DND-41 (cell line): ENCODE measurements at regions not wholly inside any gene's neighbourhood (a gene's known extent, or its start where the extent isn't known, plus 50 kb on each side); places are given as distances from the start of the nearest gene placed in this dataset.
"Not testable (repeated sequence)": the region's sequence is repeated elsewhere in the genome, so short reads cannot be mapped to it uniquely, and the experiment has no call there.

ENCODE experiments used
- ATAC-seq: fragments of 200-7000 bp; cut with Tn5 transposase; 3 replicates; pipeline ENCODE4 v1.9.1; 2021; ENCODE audit warnings: low read depth; ENCODE audit not compliant: insufficient read depth
- DNase-seq: peaks from one replicate; pipeline ENCODE4 v3.0.0-alpha.2; 2020
- H2AFZ ChIP-seq: 2 replicates; pipeline ENCODE4 v1.6.0; 2012; ENCODE audit warnings: low read depth, low read length
- H3K27ac ChIP-seq: 2 replicates; pipeline ENCODE4 v1.5.1; 2012; ENCODE audit warnings: low read length, inconsistent platforms
- H3K27me3 ChIP-seq: fragments of 200-600 bp; sonication (generic); 2 replicates; pipeline ENCODE4 v1.6.0; 2012; ENCODE audit warnings: low read length, mild to moderate bottlenecking, inconsistent platforms; ENCODE audit not compliant: insufficient read depth, poor library complexity
- H3K36me3 ChIP-seq: 2 replicates; pipeline ENCODE4 v1.5.1; 2012; ENCODE audit warnings: low read length, inconsistent platforms; ENCODE audit not compliant: insufficient read depth
- H3K4me1 ChIP-seq: 2 replicates; pipeline ENCODE4 v1.5.1; 2012; ENCODE audit warnings: mild to moderate bottlenecking, low read length; ENCODE audit not compliant: insufficient read depth
- H3K4me2 ChIP-seq: 2 replicates; pipeline ENCODE4 v1.6.0; 2012; ENCODE audit warnings: mild to moderate bottlenecking, moderate library complexity, low read length, inconsistent platforms; ENCODE audit not compliant: insufficient read depth
- H3K4me3 ChIP-seq, 2 experiments: fragments of 200-600 bp in 1 of 2; shearing (Covaris generic) in 1 of 2; 2 replicates each; pipeline ENCODE4 v1.5.1; 2012 to 2016; ENCODE audit warnings: inconsistent platforms in 2 of 2, low read length in 2 of 2, mild to moderate bottlenecking in 2 of 2, low read depth in 1 of 2, moderate library complexity in 1 of 2
- H3K79me2 ChIP-seq: 2 replicates; pipeline ENCODE4 v1.6.0; 2012; ENCODE audit warnings: low read length, inconsistent platforms; ENCODE audit not compliant: insufficient read depth
- H3K9ac ChIP-seq: 2 replicates; pipeline ENCODE4 v1.6.0; 2012; ENCODE audit warnings: low read depth, mild to moderate bottlenecking, inconsistent platforms, low read length, moderate library complexity
- H3K9me3 ChIP-seq: 2 replicates; pipeline ENCODE4 v1.5.1; 2012; ENCODE audit warnings: low read length, moderate library complexity, mild to moderate bottlenecking, inconsistent platforms; ENCODE audit not compliant: insufficient read depth, severe bottlenecking
- H4K20me1 ChIP-seq: 2 replicates; pipeline ENCODE4 v1.6.0; 2012; ENCODE audit warnings: low read length; ENCODE audit not compliant: insufficient read depth
- CTCF ChIP-seq: IDR thresholded peaks from 2 replicates; pipeline ENCODE4 v1.5.1; 2012; ENCODE audit warnings: borderline replicate concordance, low read length, moderate library complexity, mild to moderate bottlenecking; ENCODE audit not compliant: poor library complexity, severe bottlenecking; ENCODE audit errors: extremely low read depth
- EZH2 ChIP-seq: IDR thresholded peaks from 3 replicates; pipeline ENCODE4 v1.6.1; 2012; ENCODE audit warnings: borderline replicate concordance, low read depth, mild to moderate bottlenecking, moderate library complexity, low read length, inconsistent platforms; ENCODE audit not compliant: severe bottlenecking

DNA sequence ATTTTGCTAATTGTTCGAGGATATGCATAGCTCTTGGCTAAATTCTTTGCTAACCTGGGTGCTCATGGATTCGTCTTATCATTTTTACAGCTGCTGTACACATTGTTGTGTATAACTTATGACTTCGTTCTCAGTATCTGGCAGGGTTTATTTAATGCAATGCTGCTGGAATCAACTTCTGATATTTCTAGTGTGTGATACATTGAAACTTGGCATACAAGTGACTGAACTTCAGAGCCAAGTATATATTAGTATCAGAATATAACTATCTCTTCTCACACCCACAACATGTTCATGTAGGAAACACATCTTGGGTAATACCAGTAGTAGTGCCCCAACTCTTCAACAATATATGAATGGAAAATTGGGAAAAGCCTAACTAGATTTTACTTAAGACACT lies 764.2 kb downstream of the TENT5A start:
- H4K20me1 ChIP-seq = no peaks in the 10 kb centered on the region
- no peak overlapping the region for H3K4me3 ChIP-seq
- H3K4me2 ChIP-seq = no peak overlapping the region
- no peak for ATAC-seq
- H3K9me3 ChIP-seq = peaks cover 5% of the 10 kb centered on the region
- H3K27me3 ChIP-seq = no peaks in the 10 kb centered on the region
- H3K4me1 ChIP-seq = no peaks in the 10 kb centered on the region
- DNase-seq = no peak
- H3K79me2 ChIP-seq = no peaks in the 10 kb centered on the region
- no peak for TF ChIP-seq CTCF
- no peak for TF ChIP-seq EZH2
- no peak overlapping the region for H3K27ac ChIP-seq
- no peak overlapping the region for H3K9ac ChIP-seq
- no peaks in the 10 kb centered on the region for H3K36me3 ChIP-seq
- H2AFZ ChIP-seq = no peak overlapping the region

GRCh38 chr6:80981226-80981625 lies 771.3 kb downstream of the TENT5A start:
- H3K27ac ChIP-seq, ATAC-seq, H3K36me3 ChIP-seq, DNase-seq, H3K4me2 ChIP-seq, H3K27me3 ChIP-seq, H2AFZ ChIP-seq, H3K9ac ChIP-seq, H3K9me3 ChIP-seq, H4K20me1 ChIP-seq, H3K4me1 ChIP-seq, H3K79me2 ChIP-seq, H3K4me3 ChIP-seq: not testable (repeated sequence)

DNA sequence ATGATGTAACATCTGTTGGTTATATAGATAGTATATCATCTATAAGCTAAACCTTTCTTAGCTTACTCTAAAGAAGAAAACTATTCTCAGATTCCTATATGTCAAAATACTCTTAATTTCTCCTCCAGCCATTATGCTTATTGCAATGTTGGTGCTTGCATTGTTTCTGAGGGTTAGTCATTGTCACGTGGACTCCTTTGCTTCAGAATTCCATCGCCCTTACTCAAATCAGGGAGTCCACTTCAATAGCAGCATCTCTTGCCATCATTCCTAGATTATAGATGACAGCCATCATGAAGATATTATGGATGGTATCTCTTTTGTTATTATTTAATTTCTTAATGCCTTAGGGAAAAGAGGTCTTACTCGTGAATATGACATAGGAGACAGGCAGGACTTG lies 776.1 kb downstream of the TENT5A start:
- H3K4me2 ChIP-seq = no peak overlapping the region
- no peak for DNase-seq
- no peaks in the 10 kb centered on the region for H3K36me3 ChIP-seq
- H3K79me2 ChIP-seq = no peaks in the 10 kb centered on the region
- no peaks in the 10 kb centered on the region for H3K27me3 ChIP-seq
- no peak overlapping the region for H3K27ac ChIP-seq
- no peak for ATAC-seq
- no peak overlapping the region for H3K9ac ChIP-seq
- peaks cover 6% of the 10 kb centered on the region for H3K9me3 ChIP-seq
- H3K4me3 ChIP-seq = no peak overlapping the region
- no peaks in the 10 kb centered on the region for H3K4me1 ChIP-seq
- no peak overlapping the region for H2AFZ ChIP-seq
- no peak for TF ChIP-seq EZH2
- TF ChIP-seq CTCF = no peak
- no peaks in the 10 kb centered on the region for H4K20me1 ChIP-seq

DNA sequence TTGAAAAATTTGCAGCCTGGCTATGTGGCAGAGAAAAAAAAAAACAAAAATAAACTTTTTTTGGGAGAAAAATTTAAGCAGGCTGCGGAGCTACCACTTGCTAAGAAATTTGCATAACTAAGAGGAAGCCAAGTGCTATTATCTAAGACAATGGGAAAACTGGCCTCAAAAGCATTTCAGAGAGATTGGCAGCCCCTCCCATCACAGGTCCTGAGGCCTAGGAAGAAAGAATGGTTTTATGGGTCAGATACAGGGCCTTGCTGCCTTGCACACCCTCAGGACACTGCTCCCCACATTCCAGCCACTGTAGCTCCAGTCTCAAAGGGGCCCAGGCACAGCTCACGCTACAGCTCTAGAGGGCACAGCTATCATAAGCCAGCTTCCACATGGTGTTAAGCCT lies 777.9 kb downstream of the TENT5A start:
- 0 out of 2 replicates have a peak overlapping the region, but pooled peaks have one; percentile 3 for H2AFZ ChIP-seq
- H3K36me3 ChIP-seq = no peaks in the 10 kb centered on the region

More for the DNA sequence above, 777.9 kb downstream of the TENT5A start:
- Histone ChIP-seq H3K27me3 (no peaks in the 10 kb centered on the region), H4K20me1 (no peaks in the 10 kb centered on the region), H3K4me3 (no peak overlapping the region), H3K79me2 (no peaks in the 10 kb centered on the region), H3K9me3 (peaks cover 6% of the 10 kb centered on the region), H3K27ac (no peak overlapping the region), H3K4me2 (no peak overlapping the region), H3K9ac (no peak overlapping the region), H3K4me1 (peaks cover 3% of the 10 kb centered on the region)
- TF ChIP-seq CTCF = no peak
- DNase-seq (no peak), ATAC-seq (no peak)
